T1000 (cell line): ENCODE measurements at regions not wholly inside any gene's neighbourhood (a gene's known extent, or its start where the extent isn't known, plus 50 kb on each side); places are given as distances from the start of the nearest gene placed in this dataset.

Experiments used
- DNase-seq: peaks from one replicate; lab custom pipeline; 2025; ENCODE audit warnings: mixed read lengths; lab: John Stamatoyannopoulos, UW

- DNase-seq = peak; percentile 50
These were observed 50.5 kb upstream of the IBTK start for GRCh38 chr6:82298012-82298411.
